SK-N-SH (cell line): ENCODE measurements at regions not wholly inside any gene's neighbourhood (a gene's known extent, or its start where the extent isn't known, plus 50 kb on each side); places are given as distances from the start of the nearest gene placed in this dataset.

Experiments used
- CTCF ChIA-PET: fragments of 300-600, 350-600 bp; formaldehyde crosslinking; extraction: SDS; loops from one replicate; lab custom pipeline; 2021; lab: Yijun Ruan, JAX
- POLR2A ChIA-PET: fragments of 350-600 bp; sonication (Branson Sonifier 250); formaldehyde crosslinking; extraction: SDS; loops from one replicate; lab custom pipeline; 2020; ENCODE audit warnings: antibody characterized with exemption, inconsistent platforms; lab: Yijun Ruan, JAX
- DNase-seq: peaks from one replicate; pipeline ENCODE4 v3.0.0; 2012
- H2AFZ ChIP-seq: fragments of 200-600 bp; sonication (generic); 2 replicates; pipeline ENCODE4 v1.8.1; 2016; ENCODE audit warnings: antibody characterized with exemption, mild to moderate bottlenecking, low read depth
- H3F3A ChIP-seq: fragments of 200-600 bp; sonication (generic); replicated peaks from 2 replicates; pipeline ENCODE3; 2016; ENCODE audit warnings: antibody characterized with exemption, mild to moderate bottlenecking; ENCODE audit not compliant: insufficient read depth
- H3K27ac ChIP-seq, 2 experiments: fragments of 200-500 bp in 1 of 2; fragments of 200-600 bp in 1 of 2; sonication (Bioruptor generic) in 1 of 2; sonication (generic), shearing (Covaris generic) in 1 of 2; 2 replicates each; pipeline versions ENCODE4 v1.5.1 to v1.6.1; 2014 to 2016; ENCODE audit warnings: low read depth in 2 of 2, inconsistent platforms in 1 of 2, low read length in 1 of 2, mild to moderate bottlenecking in 1 of 2, mixed read lengths in 1 of 2
- H3K27me3 ChIP-seq: fragments of 200-600 bp; sonication (generic), shearing (Covaris generic); 2 replicates; pipeline ENCODE4 v1.6.1; 2016; ENCODE audit warnings: mixed run types; ENCODE audit not compliant: insufficient read depth
- H3K36me3 ChIP-seq, 2 experiments: fragments of 200-500 bp in 1 of 2; fragments of 200-600 bp in 1 of 2; sonication (Bioruptor generic) in 1 of 2; sonication (generic) in 1 of 2; replicated peaks in 1 of 2; 2 replicates each; pipeline versions ENCODE3 to v1.5.1; 2014 to 2016; ENCODE audit warnings: low read length in 1 of 2, mild to moderate bottlenecking in 1 of 2; ENCODE audit not compliant: insufficient read depth in 2 of 2, control insufficient read depth in 1 of 2
- H3K4me1 ChIP-seq, 2 experiments: fragments of 200-500 bp in 1 of 2; fragments of 200-600 bp in 1 of 2; sonication (Bioruptor generic) in 1 of 2; sonication (generic), shearing (Covaris generic) in 1 of 2; 2 replicates each; pipeline versions ENCODE4 v1.5.1 to v1.6.1; 2014 to 2016; ENCODE audit warnings: low read depth in 1 of 2, low read length in 1 of 2, mixed run types in 1 of 2; ENCODE audit not compliant: insufficient read depth in 2 of 2, control insufficient read depth in 1 of 2
- H3K4me2 ChIP-seq: fragments of 200-600 bp; sonication (generic), shearing (Covaris generic); 2 replicates; pipeline ENCODE4 v1.6.1; 2017; ENCODE audit warnings: mixed run types
- H3K4me3 ChIP-seq, 2 experiments: fragments of 200-500 bp in 1 of 2; fragments of 200-600 bp in 1 of 2; sonication (Bioruptor generic) in 1 of 2; sonication (generic), shearing (Covaris generic) in 1 of 2; 2 replicates each; pipeline versions ENCODE4 v1.5.1 to v1.8.1; 2014 to 2016; ENCODE audit warnings: low read depth in 2 of 2, inconsistent platforms in 1 of 2, low read length in 1 of 2, mild to moderate bottlenecking in 1 of 2, mixed read lengths in 1 of 2, moderate library complexity in 1 of 2
- H3K79me2 ChIP-seq: fragments of 200-600 bp; sonication (generic); 2 replicates; pipeline ENCODE4 v1.8.1; 2017; ENCODE audit warnings: mild to moderate bottlenecking; ENCODE audit not compliant: insufficient read depth
- H3K9ac ChIP-seq: fragments of 200-600 bp; sonication (generic); 2 replicates; pipeline ENCODE4 v1.6.1; 2017; ENCODE audit warnings: mixed run types
- H3K9me2 ChIP-seq: fragments of 200-600 bp; sonication (generic); 2 replicates; pipeline ENCODE4 v1.6.1; 2017; ENCODE audit warnings: mixed run types
- H3K9me3 ChIP-seq: fragments of 200-600 bp; sonication (generic); 2 replicates; pipeline ENCODE4 v1.6.1; 2017; ENCODE audit warnings: mixed run types, mild to moderate bottlenecking, moderate library complexity
- H4K20me1 ChIP-seq: fragments of 200-600 bp; sonication (generic); 2 replicates; pipeline ENCODE4 v1.6.1; 2017; ENCODE audit warnings: mild to moderate bottlenecking, mixed run types; ENCODE audit not compliant: insufficient read depth
- CHD2 ChIP-seq: fragments of 150-350 bp; IDR thresholded peaks from 2 replicates; pipeline ENCODE4 v1.6.1; 2018; ENCODE audit warnings: low read length; ENCODE audit not compliant: partially characterized antibody
- CTCF ChIP-seq: fragments of 200-600 bp; sonication (generic); IDR thresholded peaks from 2 replicates; pipeline ENCODE4 v1.6.1; 2017; ENCODE audit warnings: antibody characterized with exemption, mild to moderate bottlenecking, moderate library complexity
- ELF1 ChIP-seq: IDR thresholded peaks from 2 replicates; pipeline ENCODE4 v1.4.0; 2012
- EZH2phosphoT487 ChIP-seq: fragments of 200-600 bp; sonication (generic); IDR thresholded peaks from 2 replicates; pipeline ENCODE4 v1.6.1; 2017; ENCODE audit warnings: low read depth, mixed run types, mild to moderate bottlenecking, antibody characterized with exemption, moderate library complexity, borderline replicate concordance
- FOSL2 ChIP-seq: IDR thresholded peaks from 2 replicates; pipeline ENCODE4 v1.4.0; 2012; ENCODE audit warnings: low read depth, mild to moderate bottlenecking, moderate library complexity, borderline replicate concordance
- FOXM1 ChIP-seq: IDR thresholded peaks from 2 replicates; pipeline ENCODE4 v1.4.0; 2012; ENCODE audit warnings: low read depth, mild to moderate bottlenecking
- GABPA ChIP-seq: IDR thresholded peaks from 2 replicates; pipeline ENCODE4 v1.4.0; 2012; ENCODE audit warnings: low read depth, mild to moderate bottlenecking
- GATA2 ChIP-seq: sonication (generic); formaldehyde crosslinking; IDR thresholded peaks from 2 replicates; pipeline ENCODE4 v1.5.0; 2020; ENCODE audit warnings: mild to moderate bottlenecking, missing genetic modification reagents
- IRF3 ChIP-seq: fragments of 150-350 bp; IDR thresholded peaks from 2 replicates; pipeline ENCODE4 v1.6.1; 2016; ENCODE audit warnings: mild to moderate bottlenecking, low read depth, low read length
- NRF1 ChIP-seq: IDR thresholded peaks from 2 replicates; pipeline ENCODE4 v1.6.1; 2012; ENCODE audit warnings: low read depth, mild to moderate bottlenecking, low read length
- PBX3 ChIP-seq: IDR thresholded peaks from 2 replicates; pipeline ENCODE4; 2012
- RAD21 ChIP-seq: IDR thresholded peaks from 2 replicates; pipeline ENCODE4 v1.6.1; 2012; ENCODE audit warnings: mild to moderate bottlenecking, low read length
- RCOR1 ChIP-seq: fragments of 150-350 bp; IDR thresholded peaks from 2 replicates; pipeline ENCODE4 v1.6.1; 2017; ENCODE audit warnings: antibody characterized with exemption, low read length
- RFX5 ChIP-seq: IDR thresholded peaks from 2 replicates; pipeline ENCODE4 v1.6.1; 2012; ENCODE audit warnings: mild to moderate bottlenecking, improper control_type of control experiment, low read length
- SMC3 ChIP-seq: IDR thresholded peaks from 2 replicates; pipeline ENCODE4 v1.6.1; 2012; ENCODE audit warnings: low read depth, low read length, improper control_type of control experiment
- TAF1 ChIP-seq: IDR thresholded peaks from 2 replicates; pipeline ENCODE4 v1.6.1; 2012; ENCODE audit warnings: low read depth, mild to moderate bottlenecking, low read length, moderate library complexity, borderline replicate concordance
- TCF12 ChIP-seq: IDR thresholded peaks from 2 replicates; pipeline ENCODE4 v1.4.0; 2012
- USF1 ChIP-seq: IDR thresholded peaks from 2 replicates; pipeline ENCODE4 v1.4.0; 2012; ENCODE audit warnings: low read depth, borderline replicate concordance
- USF2 ChIP-seq: fragments of 150-350 bp; IDR thresholded peaks from 2 replicates; pipeline ENCODE4 v1.6.1; 2017; ENCODE audit warnings: antibody characterized with exemption, low read length, low read depth, borderline replicate concordance
- ZBTB33 ChIP-seq: IDR thresholded peaks from 2 replicates; pipeline ENCODE4 v1.4.0; 2012; ENCODE audit warnings: low read depth, borderline replicate concordance

- no peak overlapping the region for H3K9ac ChIP-seq
- H3K4me2 ChIP-seq: no peak overlapping the region
- H3F3A ChIP-seq: peaks cover 12% of the 10 kb centered on the region
- H3K79me2 ChIP-seq: no peaks in the 10 kb centered on the region
- H4K20me1 ChIP-seq: no peaks in the 10 kb centered on the region
- no peak overlapping the region for H3K27ac ChIP-seq
- peaks cover 0 to 4% of the 10 kb centered on the region in 2 experiments; a peak in 3 of 4 replicates for H3K4me1 ChIP-seq
- H3K9me2 ChIP-seq: no peaks in the 10 kb centered on the region; the same call in 1 of the 2 replicates
- ChIA-PET CTCF (no interaction called here), POLR2A (no interaction called here)
- TF ChIP-seq RFX5 (no peak), TAF1 (no peak), ELF1 (no peak), GATA2 (CRISPR knock-in tag) (no peak), SMC3 (no peak), NRF1 (no peak), CHD2 (no peak), ZBTB33 (no peak), RAD21 (no peak), RCOR1 (no peak), USF2 (no peak), EZH2phosphoT487 (no peak), FOSL2 (no peak), USF1 (no peak), CTCF (no peak), GABPA (no peak), FOXM1 (no peak), PBX3 (no peak), IRF3 (no peak), TCF12 (no peak)
- no peaks in the 10 kb centered on the region for H3K36me3 ChIP-seq
- no peak for DNase-seq
- H3K27me3 ChIP-seq: no peaks in the 10 kb centered on the region
- H3K9me3 ChIP-seq: no peaks in the 10 kb centered on the region; the same call in 1 of the 2 replicates
- peak overlapping the region; percentile 31; the same call in 1 of the 2 replicates for H2AFZ ChIP-seq
- H3K4me3 ChIP-seq: no peak overlapping the region
Observed at GRCh38 chr3:148510561-148510960, 187.1 kb upstream of the AGTR1 start.
